NCI-H2029 treated with DMSO at 0.1 percent for 48 hours (cell line): ENCODE measurements at regions not wholly inside any gene's neighbourhood (a gene's known extent, or its start where the extent isn't known, plus 50 kb on each side); places are given as distances from the start of the nearest gene placed in this dataset.
A peak's percentile ranks its signal among the peaks of the same experiment; 100 is the strongest.

Experiments used
- DNase-seq: peaks from one replicate; lab custom pipeline; 2025; lab: John Stamatoyannopoulos, UW

DNA sequence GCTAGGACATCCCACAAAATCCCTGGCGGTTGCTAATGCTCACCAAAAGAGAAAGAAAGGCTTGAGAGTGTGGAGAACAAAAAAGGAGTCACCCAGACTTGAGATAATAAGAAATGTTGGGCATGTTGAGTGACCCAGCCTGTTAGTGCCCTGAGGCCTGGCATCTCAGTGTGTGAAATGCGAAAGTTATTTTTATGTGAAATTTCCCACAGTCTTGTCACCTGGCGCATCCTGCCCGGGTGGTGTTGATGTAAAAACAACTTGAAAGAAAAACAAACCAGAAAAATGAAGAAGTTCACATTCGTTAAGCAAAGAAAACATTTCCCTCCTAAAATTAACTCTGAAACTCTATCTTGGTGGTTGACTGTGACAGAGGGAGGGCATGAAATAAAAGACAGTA is 495.2 kb downstream of the MID1IP1 start:
- no peak for DNase-seq

DNA sequence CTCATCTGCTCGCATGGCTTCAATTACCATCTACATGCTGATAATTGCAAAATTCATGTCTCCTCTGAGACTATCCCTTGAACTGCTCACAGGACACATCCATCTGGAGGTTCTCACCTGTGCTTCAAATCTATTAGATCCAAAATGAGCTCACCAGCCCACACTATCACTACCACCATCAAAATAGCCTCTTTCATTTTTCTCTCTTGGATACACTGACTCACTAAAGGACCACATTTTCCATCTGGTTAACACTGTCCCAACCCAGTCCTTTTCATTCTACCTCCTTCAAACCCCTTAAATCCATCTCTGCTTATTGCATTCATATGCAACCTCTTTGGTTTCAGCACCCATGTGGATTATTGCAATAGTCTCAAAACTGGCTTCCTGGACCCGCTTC is 497.6 kb downstream of the MID1IP1 start:
- no peak for DNase-seq

DNA sequence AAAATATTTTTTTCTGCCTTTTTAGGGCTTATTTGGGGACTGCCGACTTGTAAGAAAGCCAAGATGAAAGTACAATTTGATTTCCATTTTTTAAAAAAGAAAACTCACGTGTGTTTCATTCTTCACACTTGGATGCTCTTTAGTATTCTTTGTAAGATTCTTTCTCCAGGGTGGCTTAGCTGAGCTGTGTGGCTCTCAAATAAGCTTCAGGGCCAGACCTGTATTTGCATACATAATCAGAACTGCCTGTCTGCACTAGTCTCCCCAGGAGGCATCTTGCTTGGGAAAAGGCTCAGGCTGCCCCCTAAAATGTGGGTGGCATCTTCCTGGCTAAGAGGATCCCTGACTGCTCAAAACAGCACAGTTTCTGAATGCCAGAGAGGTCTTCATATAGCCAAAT is 498.4 kb downstream of the MID1IP1 start:
- DNase-seq = no peak

GRCh38 chrX:39301036-39301435 is 499.8 kb downstream of the MID1IP1 start:
- DNase-seq = peak; percentile 83

DNA sequence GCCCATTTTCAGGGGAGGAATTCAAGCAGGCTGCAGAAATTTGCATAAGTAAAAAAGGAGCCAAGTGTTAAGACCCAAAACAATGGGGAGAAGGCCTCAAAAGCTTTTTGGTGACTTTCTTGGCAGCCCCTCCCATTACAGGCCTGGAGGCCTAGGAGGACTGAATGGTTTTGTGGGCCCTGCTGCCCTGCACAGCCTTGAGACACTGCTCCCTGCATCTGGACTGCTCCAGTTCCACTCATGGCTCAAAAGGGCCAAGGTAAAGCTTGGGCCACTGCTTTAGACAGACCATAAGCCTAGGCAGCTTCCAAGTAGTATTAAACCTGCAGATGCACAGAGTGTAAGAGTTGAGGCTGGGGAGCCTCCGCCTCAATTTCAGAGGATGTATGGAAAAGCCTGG is 501.6 kb downstream of the MID1IP1 start:
- no peak for DNase-seq

DNA sequence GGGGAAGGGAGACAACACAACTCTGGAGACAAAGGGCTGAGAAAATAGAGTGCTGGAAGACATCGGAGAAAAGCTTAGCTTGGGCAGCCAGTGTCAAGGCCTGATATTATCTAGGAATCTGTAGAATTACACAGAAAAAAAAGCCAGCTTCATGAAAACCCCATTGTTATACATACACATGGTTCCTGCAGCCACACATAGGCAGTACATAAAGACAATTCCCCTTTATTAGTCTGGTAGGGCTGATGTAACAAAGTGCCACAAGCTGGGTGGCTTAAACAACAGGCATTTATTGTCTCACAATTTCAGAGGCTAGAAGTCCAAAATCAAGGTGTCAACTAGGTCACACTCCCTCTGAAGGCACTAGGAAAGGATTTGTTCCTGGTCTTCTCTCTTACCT is 503.5 kb downstream of the MID1IP1 start:
- DNase-seq = no peak

DNA sequence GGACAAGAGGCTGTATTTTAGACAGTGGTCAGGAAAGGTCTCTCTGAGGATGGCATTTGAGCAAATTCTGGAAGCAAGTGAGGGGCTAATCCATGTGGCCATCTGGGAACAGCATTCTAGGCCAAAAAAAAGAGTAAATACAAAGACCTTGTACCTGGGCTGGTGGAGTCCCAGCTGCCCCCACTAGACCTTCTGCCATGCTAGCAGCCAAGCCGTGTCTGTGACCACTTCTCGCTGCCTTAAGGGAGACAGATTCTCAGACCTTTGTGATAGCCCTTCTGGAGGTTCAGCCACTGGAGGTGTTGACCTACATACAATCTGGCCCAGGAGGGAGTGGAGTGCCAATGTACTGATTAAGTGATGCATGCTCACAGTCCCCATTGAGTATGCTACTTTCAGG is 506.2 kb downstream of the MID1IP1 start:
- DNase-seq = no peak

GRCh38 chrX:39308126-39308525 is 506.9 kb downstream of the MID1IP1 start:
- DNase-seq = no peak

GRCh38 chrX:39309018-39309635 is 507.9 kb downstream of the MID1IP1 start:
- DNase-seq = peak; percentile 33

GRCh38 chrX:39309721-39310152 is 508.5 kb downstream of the MID1IP1 start:
- DNase-seq = no peak

DNA sequence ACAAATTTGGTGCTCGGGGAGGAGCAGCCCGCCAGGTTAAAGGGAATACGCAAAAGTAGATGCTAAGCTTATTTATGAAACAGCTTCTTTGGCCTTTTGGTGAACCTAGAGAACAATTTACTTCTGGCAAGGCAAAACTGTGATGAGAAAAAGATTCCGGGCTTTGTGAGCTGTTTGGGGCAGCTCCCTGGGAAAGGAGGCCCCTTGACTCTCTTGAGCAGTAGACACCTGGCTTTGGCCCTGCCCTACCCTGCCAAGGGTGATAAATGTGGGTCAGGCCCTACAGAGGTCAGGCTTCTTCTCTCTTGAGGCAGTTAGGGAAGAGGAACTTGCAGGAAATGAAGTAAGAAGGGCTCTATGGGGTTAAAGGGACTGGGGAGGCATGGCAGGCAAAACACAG is 509.6 kb downstream of the MID1IP1 start:
- DNase-seq = no peak

- DNase-seq = no peak
These were observed 510.4 kb downstream of the MID1IP1 start for GRCh38 chrX:39311646-39312045.

DNA sequence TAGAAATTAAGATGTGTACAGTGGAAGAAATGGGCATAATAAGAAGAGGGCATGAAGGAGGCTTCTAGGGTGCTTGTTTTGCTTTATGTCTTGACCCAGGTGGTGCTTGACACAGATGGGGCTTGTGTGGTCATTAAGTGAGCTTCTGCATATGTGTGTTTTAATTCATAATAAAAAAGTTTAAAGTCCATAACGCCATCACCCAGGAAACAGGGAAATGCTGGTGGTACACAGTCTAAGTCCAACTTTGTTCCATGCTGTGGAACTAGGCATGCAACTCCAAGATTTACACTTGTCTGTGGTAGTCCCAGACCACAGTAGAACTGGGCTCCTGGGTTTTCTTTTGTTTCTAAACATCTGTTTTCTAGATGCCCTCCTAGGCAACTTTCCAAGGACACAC is 511.9 kb downstream of the MID1IP1 start:
- DNase-seq = no peak

DNA sequence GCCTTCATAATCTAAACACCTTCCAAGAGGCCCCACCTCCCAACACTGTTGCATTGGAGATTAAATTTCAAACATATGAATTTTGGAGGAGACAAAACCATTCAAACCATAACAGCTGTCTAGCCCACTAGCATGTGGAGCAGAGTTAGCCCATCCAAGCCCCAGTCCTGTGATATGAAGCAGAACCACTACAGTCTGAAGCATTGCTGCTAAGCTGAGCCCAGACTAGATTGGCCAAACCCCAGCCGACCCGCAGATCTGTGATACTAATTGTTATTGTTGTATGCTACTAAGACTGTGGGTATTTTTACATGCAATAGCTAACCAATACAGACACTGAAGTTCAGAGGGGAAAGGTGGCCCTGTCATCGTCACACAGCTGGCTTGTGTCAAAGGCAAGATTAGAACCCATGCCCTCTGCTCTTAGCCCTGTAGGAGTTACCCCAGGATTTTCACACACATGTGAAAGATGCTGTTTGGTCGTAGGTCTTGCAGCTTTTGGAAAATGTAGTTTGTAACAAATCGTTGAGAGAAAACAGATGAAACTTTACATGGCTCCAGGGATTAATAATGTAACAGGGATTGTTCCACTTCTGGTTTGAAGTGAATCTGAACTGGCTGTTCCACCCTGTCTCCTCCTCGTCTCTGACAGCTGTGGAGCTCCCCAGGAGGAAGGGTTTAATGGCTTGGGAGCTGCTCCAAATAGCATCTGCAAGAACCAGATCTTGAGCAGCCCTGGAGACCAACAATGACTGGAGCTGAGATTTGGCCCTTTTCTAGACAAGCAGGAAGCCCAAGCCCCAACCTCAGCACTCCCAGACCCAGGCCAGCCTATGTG is 517.5 kb downstream of the MID1IP1 start:
- no peak for DNase-seq

DNA sequence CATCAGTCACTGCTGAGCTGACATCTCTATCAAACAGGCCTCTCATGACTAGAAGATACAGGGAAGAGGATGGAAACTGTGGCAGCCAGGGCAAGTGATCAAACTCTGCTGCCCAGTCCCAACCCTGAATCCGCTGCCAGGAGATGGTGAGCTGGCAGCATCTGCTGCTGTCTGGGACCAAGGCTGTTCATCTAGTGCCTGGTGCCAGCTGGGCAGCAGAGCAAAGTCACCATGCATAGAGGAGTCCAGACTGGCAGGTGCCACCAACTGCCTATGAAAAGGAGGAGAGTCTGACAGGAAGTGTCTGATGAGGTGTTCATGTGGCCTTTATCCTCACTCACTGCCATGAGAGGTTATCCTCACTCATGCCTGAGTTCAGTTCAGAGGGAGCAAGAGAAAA is 518.9 kb downstream of the MID1IP1 start:
- peak; percentile 15 for DNase-seq

- no peak for DNase-seq
These were observed 521.2 kb downstream of the MID1IP1 start for GRCh38 chrX:39322496-39322895.

GRCh38 chrX:39324233-39324930 is 523.1 kb downstream of the MID1IP1 start:
- DNase-seq = no peak

DNA sequence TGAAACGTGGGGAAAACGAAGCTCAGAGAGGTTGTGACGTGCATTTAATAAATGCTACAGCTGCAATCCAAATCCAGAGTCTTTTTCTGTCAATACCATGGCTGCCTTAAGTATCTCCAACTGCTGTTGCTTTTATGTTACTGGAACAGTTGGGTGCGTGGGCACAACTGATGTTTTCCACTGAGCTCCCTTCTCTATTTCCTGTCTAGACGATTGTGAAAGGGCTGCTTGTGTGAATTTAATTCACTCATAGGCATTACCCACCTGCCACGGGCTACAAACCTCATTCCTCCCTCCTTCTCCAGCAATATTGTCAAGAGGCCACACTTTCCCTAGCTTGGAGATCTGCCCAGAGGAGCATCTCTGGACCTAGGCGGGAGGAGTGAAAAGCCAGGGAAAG is 526.0 kb downstream of the MID1IP1 start:
- DNase-seq = peak; percentile 4

DNA sequence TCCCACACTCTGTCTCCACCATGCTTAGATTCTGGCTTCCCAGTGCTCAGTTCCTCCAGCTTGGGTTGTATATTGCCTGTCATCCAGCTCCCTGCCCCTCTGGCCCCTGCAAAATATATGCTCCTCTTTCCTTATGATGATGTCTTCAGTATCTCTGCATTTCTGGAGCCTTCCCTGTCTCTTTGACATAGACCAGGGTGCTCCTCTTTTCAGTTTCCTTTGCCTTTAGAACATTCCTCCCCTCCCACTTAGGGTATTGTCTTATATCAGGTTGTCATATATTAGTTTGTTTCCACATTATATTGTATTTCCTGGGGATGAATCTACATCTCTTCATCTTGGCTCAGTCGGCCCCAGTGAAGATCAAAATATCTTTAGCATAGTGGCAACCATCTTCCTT is 526.4 kb downstream of the MID1IP1 start:
- no peak for DNase-seq

DNA sequence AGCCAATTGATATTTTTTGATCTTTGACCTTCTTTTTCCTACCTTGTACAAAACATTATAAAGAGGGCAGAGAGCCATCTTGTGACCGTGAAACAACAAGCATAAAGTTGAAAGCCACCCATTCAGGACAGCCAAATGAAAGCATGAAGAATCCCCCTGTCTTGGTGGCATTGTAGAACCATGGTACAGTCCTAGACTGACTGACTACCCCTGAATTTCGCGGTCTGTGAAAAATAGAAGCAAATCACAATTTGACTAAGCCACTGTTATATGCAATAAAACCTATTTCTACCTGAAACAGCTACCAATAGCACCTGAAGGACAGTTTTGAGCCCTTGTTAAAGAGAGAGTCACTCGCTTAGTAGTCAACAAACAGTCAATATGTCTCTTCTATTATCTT is 527.4 kb downstream of the MID1IP1 start:
- no peak for DNase-seq

DNA sequence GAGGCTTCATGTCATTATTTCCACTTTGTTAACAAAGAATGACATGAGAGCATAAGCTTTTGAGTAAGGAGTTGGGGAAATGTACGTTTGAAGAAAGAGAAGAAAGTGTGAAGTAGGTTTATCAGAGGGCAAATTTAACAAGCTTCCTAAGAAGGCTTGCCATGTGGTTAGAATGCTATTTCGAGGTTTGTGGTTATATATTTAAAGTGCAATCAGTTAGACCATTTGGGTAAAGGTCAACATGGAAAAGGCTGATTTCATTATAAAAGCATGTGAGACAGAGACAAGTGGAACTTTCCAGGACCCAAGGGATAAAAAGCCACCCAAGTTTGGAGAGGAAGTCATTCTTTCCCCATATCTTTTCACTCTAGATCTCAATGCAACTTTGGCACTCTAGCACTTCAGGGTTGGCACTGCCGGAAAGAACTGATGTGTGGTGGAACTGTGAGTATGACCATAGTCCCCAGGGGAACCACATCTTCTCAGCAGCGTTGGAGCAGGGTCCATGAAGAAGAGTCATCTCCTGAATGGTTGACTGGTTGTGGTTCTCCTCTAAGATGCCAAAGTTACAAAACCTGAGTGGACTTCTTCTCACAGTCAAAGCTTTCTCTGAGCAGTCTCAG is 529.9 kb downstream of the MID1IP1 start:
- no peak for DNase-seq

GRCh38 chrX:39333451-39333850 is 532.2 kb downstream of the MID1IP1 start:
- no peak for DNase-seq
